OCI-LY1 (cell line): ENCODE measurements at regions not wholly inside any gene's neighbourhood (a gene's known extent, or its start where the extent isn't known, plus 50 kb on each side); places are given as distances from the start of the nearest gene placed in this dataset.

ENCODE experiments used
- CTCF ChIP-seq: fragments of 200-600 bp; sonication (generic), shearing (Covaris generic); IDR thresholded peaks from 2 replicates; pipeline ENCODE4 v1.5.1; 2017; ENCODE audit warnings: mild to moderate bottlenecking, antibody characterized with exemption, low read length, moderate library complexity, mixed read lengths
- EZH2 ChIP-seq: fragments of 200-600 bp; sonication (generic), shearing (Covaris generic); IDR thresholded peaks from 2 replicates; pipeline ENCODE4 v1.8.0; 2017; ENCODE audit warnings: borderline replicate concordance, mixed run types, mild to moderate bottlenecking, antibody characterized with exemption, low read length, moderate library complexity, mixed read lengths

DNA sequence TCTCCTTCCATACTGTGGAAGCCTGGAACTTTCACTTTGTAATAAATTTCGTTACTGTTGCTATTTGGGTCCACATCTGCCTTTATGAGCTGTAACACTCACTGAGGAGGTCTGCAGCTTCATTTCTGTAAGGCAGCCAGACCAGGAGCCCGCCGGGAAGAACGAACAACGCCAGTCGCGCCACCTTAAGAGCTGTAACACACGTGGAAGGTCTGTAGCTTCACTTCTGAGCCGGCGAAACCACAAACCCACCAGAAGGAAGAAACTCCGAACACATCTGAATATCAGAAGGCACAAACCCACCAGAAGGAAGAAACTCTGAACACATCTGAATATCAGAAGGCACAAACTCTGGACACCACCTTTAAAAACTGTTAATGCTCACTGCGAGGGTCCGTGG, 589.9 kb upstream of the SLC35B3 start:
- TF ChIP-seq CTCF (no peak), EZH2 (no peak)
